GM12891 (cell line): ENCODE measurements at regions not wholly inside any gene's neighbourhood (a gene's known extent, or its start where the extent isn't known, plus 50 kb on each side); places are given as distances from the start of the nearest gene placed in this dataset.

Experiments used
- DNase-seq: peaks from one replicate; pipeline ENCODE4 v3.0.0; 2011; ENCODE audit warnings: low spot score; ENCODE audit not compliant: insufficient read length
- FAIRE-seq: peaks from 2 replicates; lab custom pipeline; 2011; peaks lifted over from hg19 to GRCh38; lab: Jason Lieb, UNC
- PAX5 ChIP-seq: IDR thresholded peaks from 2 replicates; pipeline ENCODE4 v1.6.1; 2011; ENCODE audit warnings: low read length, moderate library complexity, mild to moderate bottlenecking; ENCODE audit not compliant: insufficient read depth, severe bottlenecking
- POLR2A ChIP-seq: IDR thresholded peaks from 2 replicates; pipeline ENCODE4 v1.6.1; 2011; ENCODE audit warnings: low read depth, low read length, control low read depth
- POLR2AphosphoS5 ChIP-seq: IDR thresholded peaks from 2 replicates; pipeline ENCODE4 v1.6.1; 2011; ENCODE audit warnings: low read depth, low read length, control low read depth
- POU2F2 ChIP-seq: IDR thresholded peaks from 2 replicates; pipeline ENCODE4 v1.6.1; 2011; ENCODE audit warnings: low read depth, mild to moderate bottlenecking, control low read depth, low read length, moderate library complexity
- SPI1 ChIP-seq: IDR thresholded peaks from 2 replicates; pipeline ENCODE4 v1.6.1; 2011; ENCODE audit warnings: low read depth, low read length, control low read depth
- TAF1 ChIP-seq: IDR thresholded peaks from 2 replicates; pipeline ENCODE4 v1.6.1; 2011; ENCODE audit warnings: low read depth, low read length, control low read depth

- no peak for TF ChIP-seq TAF1
- no peak for TF ChIP-seq PAX5
- no peak for TF ChIP-seq POU2F2
- no peak for TF ChIP-seq SPI1
- no peak for TF ChIP-seq POLR2A
- no peak for TF ChIP-seq POLR2AphosphoS5
- DNase-seq (no peak), FAIRE-seq (no peak)
These were observed 55.2 kb upstream of the MEDAG start for GRCh38 chr13:30850867-30851211.

GRCh38 chr13:30851697-30852096, 54.4 kb upstream of the MEDAG start:
- DNase-seq = peak; percentile 39
- peak; percentile 81 for FAIRE-seq
- TF ChIP-seq POLR2A = no peak
- TF ChIP-seq SPI1 = peak; percentile 79

- FAIRE-seq = no peak
- TF ChIP-seq POU2F2 = no peak
- TF ChIP-seq PAX5 = no peak
- TF ChIP-seq POLR2A = no peak
- no peak for TF ChIP-seq POLR2AphosphoS5
- DNase-seq = no peak
These were observed 50.5 kb upstream of the MEDAG start for GRCh38 chr13:30855569-30855968.

GRCh38 chr13:30856005-30856790, 49.9 kb upstream of the MEDAG start:
- FAIRE-seq (no peak), DNase-seq (no peak)
- TF ChIP-seq TAF1 = no peak
- TF ChIP-seq POLR2A = no peak
- TF ChIP-seq SPI1 = no peak
- no peak for TF ChIP-seq POLR2AphosphoS5
- no peak for TF ChIP-seq POU2F2
- TF ChIP-seq PAX5 = no peak
